ENCODE measurements at regions not wholly inside any gene's neighbourhood (a gene's known extent, or its start where the extent isn't known, plus 50 kb on each side); places are given as distances from the start of the nearest gene placed in this dataset.

DNA sequence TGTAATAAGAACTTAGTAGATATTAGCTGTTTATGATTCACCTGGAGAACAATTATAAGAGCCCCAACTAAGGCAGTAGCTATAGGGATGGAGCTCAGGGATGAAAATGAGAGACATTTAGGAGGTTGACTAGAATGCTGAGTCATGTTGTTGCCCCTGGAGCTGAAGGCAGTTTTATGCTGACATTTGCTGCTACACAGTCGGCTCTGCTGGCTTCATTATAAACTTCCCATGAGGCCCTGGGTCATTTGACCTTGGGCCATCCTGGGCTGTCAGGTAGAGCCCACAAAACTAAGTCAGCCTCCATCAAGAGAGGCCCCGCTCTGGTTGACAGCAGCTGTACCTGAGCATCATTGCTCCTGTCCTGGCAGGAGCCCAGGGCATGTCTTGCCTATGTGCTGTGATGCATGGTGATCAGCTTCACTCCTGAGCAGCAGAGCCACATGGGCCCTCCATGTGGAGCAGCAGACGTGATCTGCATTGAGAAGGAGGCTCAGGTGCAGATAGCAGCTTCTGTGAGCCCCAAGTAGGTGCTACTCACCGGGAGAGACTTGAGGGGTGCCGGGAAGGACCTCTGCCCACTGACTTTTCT is 112.4 kb downstream of the TBX19 start:
- Histone ChIP-seq H3K4me1 (peaks cover 4% of the 10 kb centered on the region), H3K9me3 (no peaks in the 10 kb centered on the region), H3K27me3 (no peaks in the 10 kb centered on the region), H3K4me3 (no peak overlapping the region), H3K27ac (no peak overlapping the region), H3K36me3 (no peaks in the 10 kb centered on the region)
- DNase-seq, result no peak
- TF ChIP-seq, protein P1, sequence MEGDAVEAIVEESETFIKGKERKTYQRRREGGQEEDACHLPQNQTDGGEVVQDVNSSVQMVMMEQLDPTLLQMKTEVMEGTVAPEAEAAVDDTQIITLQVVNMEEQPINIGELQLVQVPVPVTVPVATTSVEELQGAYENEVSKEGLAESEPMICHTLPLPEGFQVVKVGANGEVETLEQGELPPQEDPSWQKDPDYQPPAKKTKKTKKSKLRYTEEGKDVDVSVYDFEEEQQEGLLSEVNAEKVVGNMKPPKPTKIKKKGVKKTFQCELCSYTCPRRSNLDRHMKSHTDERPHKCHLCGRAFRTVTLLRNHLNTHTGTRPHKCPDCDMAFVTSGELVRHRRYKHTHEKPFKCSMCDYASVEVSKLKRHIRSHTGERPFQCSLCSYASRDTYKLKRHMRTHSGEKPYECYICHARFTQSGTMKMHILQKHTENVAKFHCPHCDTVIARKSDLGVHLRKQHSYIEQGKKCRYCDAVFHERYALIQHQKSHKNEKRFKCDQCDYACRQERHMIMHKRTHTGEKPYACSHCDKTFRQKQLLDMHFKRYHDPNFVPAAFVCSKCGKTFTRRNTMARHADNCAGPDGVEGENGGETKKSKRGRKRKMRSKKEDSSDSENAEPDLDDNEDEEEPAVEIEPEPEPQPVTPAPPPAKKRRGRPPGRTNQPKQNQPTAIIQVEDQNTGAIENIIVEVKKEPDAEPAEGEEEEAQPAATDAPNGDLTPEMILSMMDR (IDR thresholded peaks at IDR 0.05), result no peak
- ATAC-seq, result no peak
- intact Hi-C loops (cut with DNase I), result no loop called here

DNA sequence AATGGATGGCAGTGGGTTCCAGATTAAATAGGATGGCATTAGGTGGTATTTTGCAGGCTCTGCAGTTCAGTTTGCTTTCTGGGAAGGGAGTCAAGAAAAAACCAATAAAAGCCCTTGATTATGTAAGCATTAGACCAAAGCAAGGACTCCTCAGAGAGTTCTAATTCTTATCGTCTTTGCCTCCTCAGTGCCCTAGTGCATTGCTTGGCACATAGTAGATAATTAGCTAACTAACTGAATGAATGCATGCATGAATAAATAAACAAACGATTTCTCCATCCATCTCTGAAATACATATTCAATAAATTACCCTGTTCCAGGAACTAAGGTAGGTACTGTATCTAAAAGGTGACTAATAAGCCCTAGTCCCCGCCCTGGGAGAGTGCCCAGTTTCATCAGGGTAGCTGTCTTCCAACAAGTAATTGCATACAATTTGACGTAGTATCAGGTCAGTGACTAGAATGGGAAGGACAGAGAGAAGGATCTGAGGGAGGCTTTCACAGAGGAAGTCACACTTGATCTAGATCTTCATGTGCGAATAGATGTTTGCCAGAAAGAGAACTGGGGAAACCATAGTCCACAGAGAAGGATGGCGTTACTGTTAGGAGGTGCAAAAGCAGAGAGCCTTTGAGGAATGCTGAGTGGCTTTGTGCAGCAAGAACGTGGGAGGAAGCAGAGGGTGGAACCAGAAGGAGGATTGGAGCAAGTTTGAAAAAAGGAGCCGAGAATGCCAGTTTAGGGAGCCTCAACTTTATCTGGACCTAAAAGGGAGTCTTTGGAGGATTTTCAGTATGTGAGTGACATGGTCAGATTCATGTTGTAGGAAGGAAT is 111.4 kb downstream of the TBX19 start:
- ATAC-seq, result no peak
- Histone ChIP-seq H3K27ac (no peak overlapping the region), H3K9me3 (no peaks in the 10 kb centered on the region), H3K36me3 (no peaks in the 10 kb centered on the region), H3K4me1 (peaks cover 4% of the 10 kb centered on the region), H3K27me3 (no peaks in the 10 kb centered on the region), H3K4me3 (no peak overlapping the region)
- TF ChIP-seq, protein P1 (IDR thresholded peaks at IDR 0.05), result no peak
- intact Hi-C loops (cut with DNase I), result no loop called here
- no peak for DNase-seq

DNA sequence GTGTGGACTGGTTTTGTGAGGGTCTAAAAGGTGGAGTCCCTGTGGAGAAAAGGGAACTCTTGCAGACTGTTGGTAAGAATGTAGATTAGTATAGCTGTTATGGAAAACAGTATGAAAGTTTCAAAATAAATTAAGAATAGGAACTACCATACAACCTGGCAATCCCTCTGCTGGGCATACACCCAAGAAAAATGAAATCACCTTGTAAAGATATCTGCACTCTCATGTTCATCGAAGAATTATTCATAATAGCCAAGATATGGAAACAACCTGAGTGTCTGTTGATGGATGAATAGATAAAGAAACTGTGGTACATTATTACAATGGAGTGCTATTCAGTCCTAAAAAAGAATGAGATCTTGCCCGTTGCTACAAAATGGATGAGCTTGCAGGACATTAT is 109.6 kb downstream of the TBX19 start:
- intact Hi-C loops (cut with DNase I), result no loop called here
- DNase-seq (no peak), ATAC-seq (no peak)
- no peaks in the 10 kb centered on the region for H3K36me3 ChIP-seq
- TF ChIP-seq, protein P1 (IDR thresholded peaks at IDR 0.05), result no peak
- no peaks in the 10 kb centered on the region for H3K27me3 ChIP-seq
- no peak overlapping the region for H3K4me3 ChIP-seq
- H3K4me1 ChIP-seq, result peaks cover 4% of the 10 kb centered on the region
- no peaks in the 10 kb centered on the region for H3K9me3 ChIP-seq
- no peak overlapping the region for H3K27ac ChIP-seq

DNA sequence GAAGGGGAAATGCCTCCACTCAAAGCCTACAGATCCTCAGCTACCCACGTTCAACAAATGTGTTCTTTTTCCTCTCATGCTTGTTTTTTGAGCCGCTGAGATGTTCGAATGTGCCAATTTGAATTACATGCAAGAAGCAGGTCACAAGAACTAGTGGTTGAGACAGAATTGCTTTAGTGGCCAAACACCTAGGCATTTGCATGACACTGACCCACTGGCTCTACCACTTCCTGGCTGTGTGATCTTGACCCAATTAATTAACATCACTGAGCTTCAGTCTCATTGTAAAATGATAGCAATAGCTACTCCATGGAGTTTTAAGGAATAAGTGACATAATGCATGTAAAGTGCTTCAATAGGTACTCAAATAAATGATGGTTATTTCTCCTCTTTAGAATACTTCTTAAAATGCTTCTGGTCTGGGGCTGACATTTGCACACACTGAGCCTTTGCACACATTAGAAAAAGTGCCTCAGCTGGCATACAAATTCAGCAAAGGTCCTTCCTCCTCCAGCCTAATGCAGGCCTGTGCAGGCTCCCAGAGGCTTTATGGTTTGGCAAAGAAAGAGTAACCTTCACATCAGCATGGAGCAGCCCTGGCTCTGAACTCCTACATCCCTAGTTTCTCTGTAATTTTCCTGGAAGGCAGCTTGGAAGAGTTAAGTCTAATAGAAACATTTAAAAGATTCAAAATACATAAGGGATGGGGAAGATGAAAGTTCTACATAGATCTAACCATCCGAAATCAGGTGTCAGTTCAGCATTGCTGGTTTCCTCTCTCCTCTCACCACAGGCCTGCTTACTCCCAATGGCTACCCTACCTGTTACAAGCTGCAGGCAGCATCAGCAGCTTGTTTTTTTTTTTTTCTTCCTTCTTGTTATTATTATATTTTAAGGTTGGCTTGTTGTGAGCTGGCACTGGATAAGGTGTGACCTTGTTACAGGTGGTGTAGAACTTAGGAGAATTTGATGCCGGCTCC is 107.4 kb downstream of the TBX19 start:
- Histone ChIP-seq H3K4me3 (no peak overlapping the region), H3K27me3 (no peaks in the 10 kb centered on the region), H3K4me1 (peaks cover 4% of the 10 kb centered on the region), H3K27ac (no peak overlapping the region), H3K36me3 (no peaks in the 10 kb centered on the region), H3K9me3 (no peaks in the 10 kb centered on the region)
- DNase-seq (no peak), ATAC-seq (no peak)
- TF ChIP-seq, protein P1 (IDR thresholded peaks at IDR 0.05), result no peak
- intact Hi-C loops (cut with DNase I), result no loop called here

DNA sequence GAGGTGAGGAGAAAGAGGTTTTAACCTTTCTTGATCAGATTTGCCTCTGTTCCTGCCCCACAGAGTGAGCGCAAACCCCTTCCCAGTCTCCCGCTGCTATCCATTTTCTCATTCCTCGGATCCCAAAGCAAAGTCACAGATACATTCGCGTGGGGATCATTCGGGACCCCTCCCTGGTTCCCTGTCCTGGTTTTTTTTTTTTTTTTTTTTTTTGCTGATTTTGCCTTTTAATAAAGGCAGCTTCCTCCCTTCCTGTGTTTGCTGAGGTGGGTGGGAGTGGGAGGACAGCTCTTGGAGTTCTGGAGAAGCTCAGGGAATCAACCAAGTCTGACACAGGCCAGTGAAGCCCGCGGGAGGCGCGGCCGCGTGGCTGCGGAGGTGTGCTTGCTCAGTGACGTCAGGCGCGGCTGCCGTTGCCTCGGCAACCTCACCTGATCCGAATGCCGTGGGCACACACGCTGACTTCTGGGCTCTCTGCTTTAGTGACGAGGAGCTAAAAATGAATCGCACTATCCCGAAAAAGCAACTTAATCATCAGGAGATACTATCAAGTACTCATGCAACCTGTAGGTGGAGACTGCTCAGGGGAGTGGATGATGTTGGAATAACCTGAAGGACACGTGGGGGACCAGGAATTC is 106.4 kb downstream of the TBX19 start:
- DNase-seq (peak; percentile 85), ATAC-seq (peak; percentile 88)
- H3K4me3 ChIP-seq, result no peak overlapping the region
- H3K27ac ChIP-seq, result no peak overlapping the region
- H3K9me3 ChIP-seq, result no peaks in the 10 kb centered on the region
- no peaks in the 10 kb centered on the region for H3K36me3 ChIP-seq
- intact Hi-C loops (cut with DNase I), result no loop called here
- no peaks in the 10 kb centered on the region for H3K27me3 ChIP-seq
- peaks cover 4% of the 10 kb centered on the region for H3K4me1 ChIP-seq
- TF ChIP-seq, protein P1 (IDR thresholded peaks at IDR 0.05), result no peak
